ENCODE measurements at regions not wholly inside any gene's neighbourhood (a gene's known extent, or its start where the extent isn't known, plus 50 kb on each side); places are given as distances from the start of the nearest gene placed in this dataset.

DNA sequence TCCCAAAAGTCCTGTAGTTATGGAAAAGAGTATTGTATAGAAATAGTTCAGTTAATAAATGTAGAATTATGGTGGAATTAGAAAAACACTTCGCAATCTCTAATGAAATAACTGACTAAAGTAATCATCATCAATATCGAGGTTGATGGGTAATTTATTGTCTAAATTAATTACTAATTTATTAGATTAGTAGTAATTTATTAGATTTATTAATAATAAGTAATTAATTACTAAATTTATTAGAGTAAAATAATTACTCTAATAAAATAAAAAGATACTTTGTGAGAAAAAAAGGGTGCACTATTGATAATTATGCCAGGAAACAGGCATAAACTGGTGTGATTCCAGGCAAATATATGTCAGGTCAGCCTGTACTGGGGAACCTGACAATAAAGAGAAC is 455.6 kb downstream of the AASDHPPT start:
- TF ChIP-seq ZNF121 (CRISPR knock-in tag; conservative IDR thresholded peaks at IDR 0.05) (no peak), SAFB (IDR thresholded peaks at IDR 0.05; ENCODE audit: borderline replicate concordance, low read depth, low read length) (no peak), FOXJ2 (tag; IDR thresholded peaks at IDR 0.05) (no peak), RAD21 (CRISPR knock-in tag; conservative IDR thresholded peaks at IDR 0.05 in 1 of 2, IDR thresholded peaks at IDR 0.05 in 1 of 2) (no peak), POLR2AphosphoS5 (IDR thresholded peaks at IDR 0.05; ENCODE audit: control insufficient read depth, insufficient read depth, low read depth, low read length) (no peak), SIN3A (IDR thresholded peaks at IDR 0.05; ENCODE audit: borderline replicate concordance in 2 of 2, control insufficient read depth in 1 of 2, low read depth in 2 of 2, low read length in 2 of 2) (no peak), ZNF165 (CRISPR knock-in tag; IDR thresholded peaks at IDR 0.05; ENCODE audit: borderline replicate concordance) (no peak), EZH2 (IDR thresholded peaks at IDR 0.05; ENCODE audit: borderline replicate concordance, low read depth, low read length) (no peak), ZNF589 (CRISPR knock-in tag; IDR thresholded peaks at IDR 0.05; ENCODE audit: low read depth) (no peak), HMG20B (CRISPR knock-in tag; IDR thresholded peaks at IDR 0.05) (no peak)
- TF ChIP-seq, protein P1, sequence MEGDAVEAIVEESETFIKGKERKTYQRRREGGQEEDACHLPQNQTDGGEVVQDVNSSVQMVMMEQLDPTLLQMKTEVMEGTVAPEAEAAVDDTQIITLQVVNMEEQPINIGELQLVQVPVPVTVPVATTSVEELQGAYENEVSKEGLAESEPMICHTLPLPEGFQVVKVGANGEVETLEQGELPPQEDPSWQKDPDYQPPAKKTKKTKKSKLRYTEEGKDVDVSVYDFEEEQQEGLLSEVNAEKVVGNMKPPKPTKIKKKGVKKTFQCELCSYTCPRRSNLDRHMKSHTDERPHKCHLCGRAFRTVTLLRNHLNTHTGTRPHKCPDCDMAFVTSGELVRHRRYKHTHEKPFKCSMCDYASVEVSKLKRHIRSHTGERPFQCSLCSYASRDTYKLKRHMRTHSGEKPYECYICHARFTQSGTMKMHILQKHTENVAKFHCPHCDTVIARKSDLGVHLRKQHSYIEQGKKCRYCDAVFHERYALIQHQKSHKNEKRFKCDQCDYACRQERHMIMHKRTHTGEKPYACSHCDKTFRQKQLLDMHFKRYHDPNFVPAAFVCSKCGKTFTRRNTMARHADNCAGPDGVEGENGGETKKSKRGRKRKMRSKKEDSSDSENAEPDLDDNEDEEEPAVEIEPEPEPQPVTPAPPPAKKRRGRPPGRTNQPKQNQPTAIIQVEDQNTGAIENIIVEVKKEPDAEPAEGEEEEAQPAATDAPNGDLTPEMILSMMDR (IDR thresholded peaks at IDR 0.05 in 2 of 3, conservative IDR thresholded peaks at IDR 0.05 in 1 of 3; ENCODE audit: insufficient read depth in 2 of 3, low read depth in 1 of 3, low read length in 3 of 3), result no peak

Data from K562 (cell line).